ENCODE measurements at regions not wholly inside any gene's neighbourhood (a gene's known extent, or its start where the extent isn't known, plus 50 kb on each side); places are given as distances from the start of the nearest gene placed in this dataset.

- TF ChIP-seq POLR2A (IDR thresholded peaks at IDR 0.05) (no peak), CTCF (IDR thresholded peaks at IDR 0.05) (no peak), POLR2AphosphoS5 (IDR thresholded peaks at IDR 0.05) (no peak), EP300 (IDR thresholded peaks at IDR 0.05) (no peak)
These were observed 475.8 kb upstream of the FLRT2 start for GRCh38 chr14:85054178-85054577.
